DND-41 (cell line): ENCODE measurements at regions not wholly inside any gene's neighbourhood (a gene's known extent, or its start where the extent isn't known, plus 50 kb on each side); places are given as distances from the start of the nearest gene placed in this dataset.

Source experiments
- CTCF ChIP-seq: IDR thresholded peaks from 2 replicates; pipeline ENCODE4 v1.5.1; 2012; ENCODE audit warnings: borderline replicate concordance, low read length, moderate library complexity, mild to moderate bottlenecking; ENCODE audit not compliant: poor library complexity, severe bottlenecking; ENCODE audit errors: extremely low read depth
- EZH2 ChIP-seq: IDR thresholded peaks from 3 replicates; pipeline ENCODE4 v1.6.1; 2012; ENCODE audit warnings: borderline replicate concordance, low read depth, mild to moderate bottlenecking, moderate library complexity, low read length, inconsistent platforms; ENCODE audit not compliant: severe bottlenecking

GRCh38 chr5:87752362-87752761, 339.6 kb upstream of the CCNH start:
- no peak for TF ChIP-seq CTCF
- TF ChIP-seq EZH2: no peak
